Astrocyte (in vitro differentiated cells and primary cell): ENCODE measurements at regions not wholly inside any gene's neighbourhood (a gene's known extent, or its start where the extent isn't known, plus 50 kb on each side); places are given as distances from the start of the nearest gene placed in this dataset.

ENCODE experiments used
- DNase-seq: peaks from one replicate; pipeline ENCODE4 v3.0.0-alpha.2; 2010; ENCODE audit warnings: low read depth
- FAIRE-seq: peaks from 2 replicates; lab custom pipeline; 2011; peaks lifted over from hg19 to GRCh38; lab: Jason Lieb, UNC
- H2AFZ ChIP-seq: 2 replicates; pipeline ENCODE4 v1.6.0; 2012; ENCODE audit warnings: low read depth, low read length, inconsistent platforms
- H3K27ac ChIP-seq: 2 replicates; pipeline ENCODE4 v1.5.1; 2011; ENCODE audit warnings: low read depth, low read length, inconsistent platforms
- H3K27me3 ChIP-seq: 2 replicates; pipeline ENCODE4 v1.6.0; 2011; ENCODE audit warnings: low read length, inconsistent platforms; ENCODE audit not compliant: insufficient read depth
- H3K36me3 ChIP-seq: 2 replicates; pipeline ENCODE4 v1.5.1; 2011; ENCODE audit warnings: low read length, inconsistent platforms; ENCODE audit not compliant: insufficient read depth
- H3K4me1 ChIP-seq: 2 replicates; pipeline ENCODE4 v1.5.1; 2011; ENCODE audit warnings: low read length, inconsistent platforms; ENCODE audit not compliant: insufficient read depth
- H3K4me2 ChIP-seq: 2 replicates; pipeline ENCODE4 v1.6.0; 2012; ENCODE audit warnings: low read length, inconsistent platforms
- H3K4me3 ChIP-seq: 2 replicates; pipeline ENCODE4 v1.5.1; 2011; ENCODE audit warnings: low read depth, mild to moderate bottlenecking, low read length, inconsistent platforms; ENCODE audit not compliant: insufficient read depth
- H3K79me2 ChIP-seq: 2 replicates; pipeline ENCODE4 v1.6.0; 2012; ENCODE audit warnings: mild to moderate bottlenecking, low read length, inconsistent platforms; ENCODE audit not compliant: insufficient read depth
- H3K9ac ChIP-seq: 2 replicates; pipeline ENCODE4 v1.6.0; 2012; ENCODE audit warnings: mild to moderate bottlenecking, low read length, inconsistent platforms
- H3K9me3 ChIP-seq: 2 replicates; pipeline ENCODE4 v1.5.1; 2012; ENCODE audit warnings: low read depth, mild to moderate bottlenecking, low read length, inconsistent platforms; ENCODE audit not compliant: insufficient read depth
- H4K20me1 ChIP-seq: 2 replicates; pipeline ENCODE4 v1.6.0; 2012; ENCODE audit warnings: low read length, inconsistent platforms; ENCODE audit not compliant: insufficient read depth
- H3K27ac Mint-ChIP-seq: one replicate; pipeline ENCODE4 v1.8.0; 2021; ENCODE audit warnings: mild to moderate bottlenecking, mixed read lengths; ENCODE audit not compliant: unreplicated experiment
- H3K27me3 Mint-ChIP-seq: one replicate; pipeline ENCODE4 v1.8.0; 2021; ENCODE audit warnings: low read depth, mixed read lengths; ENCODE audit not compliant: unreplicated experiment
- H3K36me3 Mint-ChIP-seq: one replicate; pipeline ENCODE4 v1.8.0; 2021; ENCODE audit warnings: low read depth, mixed read lengths; ENCODE audit not compliant: unreplicated experiment
- H3K4me1 Mint-ChIP-seq: one replicate; pipeline ENCODE4 v1.8.0; 2021; ENCODE audit warnings: low read depth, mixed read lengths; ENCODE audit not compliant: unreplicated experiment
- H3K4me3 Mint-ChIP-seq: one replicate; pipeline ENCODE4 v1.8.0; 2021; ENCODE audit warnings: mild to moderate bottlenecking, moderate library complexity, mixed read lengths; ENCODE audit not compliant: unreplicated experiment
- H3K9me3 Mint-ChIP-seq: one replicate; pipeline ENCODE4 v1.8.0; 2021; ENCODE audit warnings: mild to moderate bottlenecking, mixed read lengths; ENCODE audit not compliant: unreplicated experiment
- EZH2 ChIP-seq: IDR thresholded peaks from 2 replicates; pipeline ENCODE4 v1.6.1; 2012; ENCODE audit warnings: mild to moderate bottlenecking, low read length, inconsistent platforms; ENCODE audit not compliant: insufficient read depth
- TF ChIP-seq, protein P1 (sequence below): IDR thresholded peaks from 2 replicates; pipeline ENCODE4 v1.5.1; 2011; ENCODE audit warnings: low read depth, mild to moderate bottlenecking, inconsistent platforms, low read length, moderate library complexity; ENCODE audit not compliant: insufficient read depth

DNA sequence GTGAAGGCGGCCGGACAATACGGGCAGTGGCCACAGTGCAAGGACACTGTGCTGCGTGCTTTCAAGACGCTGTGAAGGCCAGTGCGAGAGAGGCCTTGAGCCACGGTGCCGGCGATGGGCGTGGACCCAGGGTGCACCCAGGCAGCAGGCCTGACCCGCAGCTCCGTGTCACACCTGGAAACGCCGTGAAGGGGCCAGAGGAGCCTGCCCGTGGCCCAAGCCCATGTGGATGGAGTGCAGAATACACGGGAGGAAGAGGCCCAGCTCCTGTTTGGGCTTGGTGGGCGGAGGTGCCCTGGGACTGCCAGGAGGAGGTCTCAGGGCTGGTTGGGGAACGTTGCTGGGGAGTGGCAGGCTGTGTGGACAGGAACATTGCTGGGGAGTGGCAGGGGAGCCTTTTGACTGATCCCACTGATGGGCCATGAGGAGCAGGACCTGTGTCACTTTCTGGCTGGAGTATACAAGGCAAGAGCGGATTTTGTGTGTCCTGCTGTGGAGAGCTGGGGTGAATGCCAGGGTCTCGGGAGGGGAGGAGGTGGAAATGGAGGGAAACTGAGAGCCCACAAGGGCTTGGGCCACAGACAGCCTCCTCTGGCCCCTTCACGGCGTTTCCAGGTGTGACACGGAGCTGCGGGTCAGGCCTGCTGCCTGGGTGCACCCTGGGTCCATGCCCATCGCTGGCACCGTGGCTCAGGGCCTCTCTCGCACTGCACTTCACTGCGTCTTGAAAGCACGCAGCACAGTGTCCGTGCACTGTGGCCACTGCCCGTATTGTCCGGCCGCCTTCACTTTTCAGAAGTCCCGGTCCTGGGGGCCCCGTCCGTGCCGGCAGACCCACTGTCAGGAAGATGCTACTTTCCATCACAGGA lies 925.4 kb downstream of the BRD1 start:
- no peaks in the 10 kb centered on the region for H3K79me2 ChIP-seq
- no peak overlapping the region for H3K4me3 Mint-ChIP-seq
- DNase-seq (no peak), FAIRE-seq (no peak)
- H3K4me3 ChIP-seq = no peak overlapping the region
- no peak overlapping the region for H3K4me2 ChIP-seq
- no peak overlapping the region for H2AFZ ChIP-seq
- TF ChIP-seq, protein P1, sequence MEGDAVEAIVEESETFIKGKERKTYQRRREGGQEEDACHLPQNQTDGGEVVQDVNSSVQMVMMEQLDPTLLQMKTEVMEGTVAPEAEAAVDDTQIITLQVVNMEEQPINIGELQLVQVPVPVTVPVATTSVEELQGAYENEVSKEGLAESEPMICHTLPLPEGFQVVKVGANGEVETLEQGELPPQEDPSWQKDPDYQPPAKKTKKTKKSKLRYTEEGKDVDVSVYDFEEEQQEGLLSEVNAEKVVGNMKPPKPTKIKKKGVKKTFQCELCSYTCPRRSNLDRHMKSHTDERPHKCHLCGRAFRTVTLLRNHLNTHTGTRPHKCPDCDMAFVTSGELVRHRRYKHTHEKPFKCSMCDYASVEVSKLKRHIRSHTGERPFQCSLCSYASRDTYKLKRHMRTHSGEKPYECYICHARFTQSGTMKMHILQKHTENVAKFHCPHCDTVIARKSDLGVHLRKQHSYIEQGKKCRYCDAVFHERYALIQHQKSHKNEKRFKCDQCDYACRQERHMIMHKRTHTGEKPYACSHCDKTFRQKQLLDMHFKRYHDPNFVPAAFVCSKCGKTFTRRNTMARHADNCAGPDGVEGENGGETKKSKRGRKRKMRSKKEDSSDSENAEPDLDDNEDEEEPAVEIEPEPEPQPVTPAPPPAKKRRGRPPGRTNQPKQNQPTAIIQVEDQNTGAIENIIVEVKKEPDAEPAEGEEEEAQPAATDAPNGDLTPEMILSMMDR = no peak
- TF ChIP-seq EZH2 = no peak
- H3K27me3 ChIP-seq = no peaks in the 10 kb centered on the region
- peaks cover 60% of the 10 kb centered on the region for H3K27me3 Mint-ChIP-seq
- no peaks in the 10 kb centered on the region for H3K9me3 ChIP-seq
- H3K4me1 Mint-ChIP-seq = no peaks in the 10 kb centered on the region
- H3K36me3 ChIP-seq = no peaks in the 10 kb centered on the region
- H3K36me3 Mint-ChIP-seq = no peaks in the 10 kb centered on the region
- no peak overlapping the region for H3K9ac ChIP-seq
- H3K9me3 Mint-ChIP-seq = no peaks in the 10 kb centered on the region
- no peaks in the 10 kb centered on the region for H4K20me1 ChIP-seq
- H3K4me1 ChIP-seq = no peaks in the 10 kb centered on the region
- H3K27ac ChIP-seq = no peak overlapping the region
- no peak overlapping the region for H3K27ac Mint-ChIP-seq

DNA sequence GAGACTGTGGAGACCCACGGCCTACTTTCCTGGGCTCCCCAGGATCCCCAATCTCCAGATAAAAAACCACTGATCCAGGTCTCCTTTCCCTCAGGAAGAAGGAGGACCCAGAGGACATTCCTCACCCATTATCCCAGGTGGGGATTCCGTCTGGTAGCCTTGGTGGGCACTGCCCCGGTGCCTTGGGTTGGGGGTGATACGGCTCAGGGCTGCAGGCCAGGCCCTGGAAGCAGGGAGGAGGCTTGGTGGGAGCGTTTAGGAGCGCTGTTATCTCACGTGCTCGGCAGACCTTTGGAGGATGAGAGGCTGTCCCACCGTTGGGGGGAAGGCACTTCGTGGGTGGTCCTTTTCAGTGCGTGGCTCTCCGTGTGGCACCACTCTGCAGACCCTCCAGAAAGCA lies 926.3 kb downstream of the BRD1 start:
- Histone ChIP-seq H3K27ac (no peak overlapping the region), H3K79me2 (no peaks in the 10 kb centered on the region), H3K9ac (no peak overlapping the region), H3K4me1 (no peaks in the 10 kb centered on the region), H3K4me3 (no peak overlapping the region), H4K20me1 (no peaks in the 10 kb centered on the region), H3K36me3 (no peaks in the 10 kb centered on the region), H3K27me3 (no peaks in the 10 kb centered on the region), H3K4me2 (no peak overlapping the region), H2AFZ (no peak overlapping the region), H3K9me3 (no peaks in the 10 kb centered on the region)
- H3K4me3 Mint-ChIP-seq = no peak overlapping the region
- peaks cover 55% of the 10 kb centered on the region for H3K27me3 Mint-ChIP-seq
- TF ChIP-seq EZH2 = no peak
- TF ChIP-seq, protein P1 = no peak
- FAIRE-seq (no peak), DNase-seq (no peak)
- no peaks in the 10 kb centered on the region for H3K9me3 Mint-ChIP-seq
- H3K27ac Mint-ChIP-seq = no peak overlapping the region
- H3K4me1 Mint-ChIP-seq = peaks cover 2% of the 10 kb centered on the region
- H3K36me3 Mint-ChIP-seq = no peaks in the 10 kb centered on the region

DNA sequence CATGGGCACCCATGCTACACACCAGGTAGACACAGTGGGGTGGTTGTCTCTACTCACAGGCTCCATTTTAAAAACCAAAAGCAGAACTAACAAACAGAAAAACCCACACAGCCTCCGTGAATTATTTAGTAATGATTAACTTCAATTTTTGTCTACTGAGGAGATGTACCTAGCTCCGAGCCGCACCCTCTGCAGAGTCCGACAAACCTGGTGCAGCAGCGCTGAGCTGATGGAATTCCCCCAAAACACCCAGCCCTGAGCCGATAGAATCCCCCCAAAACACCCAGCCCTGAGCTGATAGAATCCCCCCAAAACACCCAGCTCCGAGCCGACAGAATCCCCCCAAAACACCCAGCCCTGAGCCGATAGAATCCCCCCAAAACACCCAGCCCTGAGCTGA lies 927.0 kb downstream of the BRD1 start:
- Histone ChIP-seq H3K4me3 (no peak overlapping the region), H3K9ac (no peak overlapping the region), H2AFZ (no peak overlapping the region), H4K20me1 (no peaks in the 10 kb centered on the region), H3K27ac (no peak overlapping the region), H3K4me2 (no peak overlapping the region), H3K79me2 (no peaks in the 10 kb centered on the region), H3K4me1 (no peaks in the 10 kb centered on the region), H3K36me3 (no peaks in the 10 kb centered on the region), H3K27me3 (no peaks in the 10 kb centered on the region), H3K9me3 (no peaks in the 10 kb centered on the region)
- Mint-ChIP-seq H3K4me3 (no peak overlapping the region), H3K9me3 (no peaks in the 10 kb centered on the region), H3K4me1 (peaks cover 2% of the 10 kb centered on the region), H3K36me3 (no peaks in the 10 kb centered on the region), H3K27ac (no peak overlapping the region), H3K27me3 (peaks cover 52% of the 10 kb centered on the region)
- DNase-seq = no peak
- FAIRE-seq = no peak
- TF ChIP-seq EZH2 = no peak
- TF ChIP-seq, protein P1 = no peak
